Panc1 (cell line): ENCODE measurements at regions not wholly inside any gene's neighbourhood (a gene's known extent, or its start where the extent isn't known, plus 50 kb on each side); places are given as distances from the start of the nearest gene placed in this dataset.

Experiments used
- ATAC-seq: fragments of 200-7000 bp; cut with Tn5 transposase; 2 replicates; pipeline ENCODE4 v1.9.1; 2020; ENCODE audit warnings: mild to moderate bottlenecking, moderate library complexity
- BruUV-seq: library from RNA; stranded (reverse); fragments of 400-500 nt; replicated peaks from 2 replicates; lab custom pipeline; 2021; lab: Mats Ljungman, UMichigan
- CTCF ChIA-PET: fragments of 300-600 bp; sonication (Branson Sonifier 250); formaldehyde crosslinking; loops from one replicate; lab custom pipeline; 2022; ENCODE audit warnings: antibody characterized with exemption; lab: Charles Lee
- POLR2A ChIA-PET: fragments of 300-600 bp; sonication (Branson Sonifier 250); formaldehyde crosslinking; loops from one replicate; lab custom pipeline; 2022; ENCODE audit warnings: antibody characterized with exemption; lab: Charles Lee
- DNase-seq: peaks from one replicate; pipeline ENCODE4 v3.0.0-alpha.2; 2010; ENCODE audit warnings: low read depth, low spot score
- H3K27ac ChIP-seq: 2 replicates; pipeline ENCODE4 v1.5.1; 2011; ENCODE audit warnings: mild to moderate bottlenecking, low read length, inconsistent platforms
- H3K27me3 ChIP-seq: fragments of 200-500 bp; sonication (Bioruptor generic); 2 replicates; pipeline ENCODE4 v1.6.0; 2014; ENCODE audit warnings: low read length, inconsistent platforms; ENCODE audit not compliant: control insufficient read depth, insufficient read depth
- H3K36me3 ChIP-seq: fragments of 200-500 bp; sonication (Bioruptor generic); 2 replicates; pipeline ENCODE4 v1.5.1; 2014; ENCODE audit warnings: inconsistent platforms, mild to moderate bottlenecking, low read length, moderate library complexity; ENCODE audit not compliant: control insufficient read depth, insufficient read depth
- H3K4me1 ChIP-seq: 2 replicates; pipeline ENCODE4 v1.5.1; 2011; ENCODE audit warnings: inconsistent platforms, mild to moderate bottlenecking, low read length, moderate library complexity; ENCODE audit not compliant: control insufficient read depth, insufficient read depth
- H3K4me3 ChIP-seq, 2 experiments: 2 replicates each; pipeline ENCODE4 v1.5.1; 2011 to 2012; ENCODE audit warnings: low read depth in 2 of 2, low read length in 2 of 2, mild to moderate bottlenecking in 2 of 2, inconsistent platforms in 1 of 2, moderate library complexity in 1 of 2
- H3K9me3 ChIP-seq: fragments of 200-500 bp; sonication (Bioruptor generic); 2 replicates; pipeline ENCODE4 v1.5.1; 2014; ENCODE audit warnings: low read depth, mild to moderate bottlenecking, inconsistent platforms, low read length, moderate library complexity; ENCODE audit not compliant: control insufficient read depth, insufficient read depth
- POLR2AphosphoS5 ChIP-seq: IDR thresholded peaks from 2 replicates; pipeline ENCODE4 v1.6.1; 2012; ENCODE audit warnings: mild to moderate bottlenecking, low read depth, low read length, moderate library complexity
- SIN3A ChIP-seq: IDR thresholded peaks from 2 replicates; pipeline ENCODE4 v1.6.1; 2012; ENCODE audit warnings: low read depth, mild to moderate bottlenecking, low read length, moderate library complexity, borderline replicate concordance; ENCODE audit not compliant: insufficient read depth
- TCF7L2 ChIP-seq: IDR thresholded peaks from 2 replicates; pipeline ENCODE4 v1.6.1; 2011; ENCODE audit warnings: mild to moderate bottlenecking, low read depth, low read length, inconsistent platforms
- in situ Hi-C: cut with HindIII; loops from 2 replicates; pipeline ENCODE4 v1.10.0; 2016; ENCODE audit warnings: low sequenced_read_pairs, low pct_unique_long_range_greater_than_20kb
- intact Hi-C: fragments of 100-400 bp; cut with micrococcal nuclease; formaldehyde crosslinking; loops from one replicate; pipeline ENCODE4 v1.10.0; 2022; ENCODE audit not compliant: unreplicated experiment
- TF ChIP-seq, protein P1 (sequence below): fragments of 450-650 bp; IDR thresholded peaks from 2 replicates; pipeline ENCODE4 v1.5.1; 2017; ENCODE audit warnings: mild to moderate bottlenecking
- TF ChIP-seq, protein P2 (sequence below), 2 experiments: IDR thresholded peaks; 2 replicates each; pipeline ENCODE4 v1.6.1; 2011 to 2012; ENCODE audit warnings: low read depth in 2 of 2, control low read depth in 1 of 2, low read length in 1 of 2, mild to moderate bottlenecking in 1 of 2, moderate library complexity in 1 of 2; ENCODE audit not compliant: insufficient read depth in 1 of 2

DNA sequence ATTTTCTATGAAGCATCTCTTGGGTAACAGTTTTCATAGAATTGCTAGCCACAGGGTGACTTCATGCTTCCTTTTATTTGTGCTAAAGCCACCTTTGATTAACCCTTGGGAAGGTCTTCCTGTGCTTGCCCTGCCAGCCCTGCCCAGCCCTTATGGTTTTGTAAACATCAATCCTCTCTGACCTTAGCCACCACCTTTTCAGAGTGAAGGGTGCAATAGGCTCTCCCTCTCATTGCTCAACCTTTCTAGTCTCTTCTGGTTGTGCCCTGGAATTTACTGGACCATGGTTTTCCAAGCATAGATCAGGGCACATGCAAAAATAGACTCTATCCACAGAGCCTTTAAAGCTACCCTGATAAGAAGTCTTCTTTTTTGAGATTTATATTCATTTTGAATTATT, 77.7 kb upstream of the FRMD6 start:
- ChIA-PET POLR2A (no interaction called here), CTCF (no interaction called here)
- no TSS peak for BruUV-seq
- no peak for ATAC-seq
- Histone ChIP-seq H3K4me1 (no peaks in the 10 kb centered on the region), H3K27me3 (no peaks in the 10 kb centered on the region), H3K36me3 (no peaks in the 10 kb centered on the region), H3K27ac (no peak overlapping the region), H3K9me3 (no peaks in the 10 kb centered on the region), H3K4me3 (no peak overlapping the region)
- intact Hi-C loops: no loop called here
- in situ Hi-C loops: no loop called here
- no peak for DNase-seq
- TF ChIP-seq, protein P1, sequence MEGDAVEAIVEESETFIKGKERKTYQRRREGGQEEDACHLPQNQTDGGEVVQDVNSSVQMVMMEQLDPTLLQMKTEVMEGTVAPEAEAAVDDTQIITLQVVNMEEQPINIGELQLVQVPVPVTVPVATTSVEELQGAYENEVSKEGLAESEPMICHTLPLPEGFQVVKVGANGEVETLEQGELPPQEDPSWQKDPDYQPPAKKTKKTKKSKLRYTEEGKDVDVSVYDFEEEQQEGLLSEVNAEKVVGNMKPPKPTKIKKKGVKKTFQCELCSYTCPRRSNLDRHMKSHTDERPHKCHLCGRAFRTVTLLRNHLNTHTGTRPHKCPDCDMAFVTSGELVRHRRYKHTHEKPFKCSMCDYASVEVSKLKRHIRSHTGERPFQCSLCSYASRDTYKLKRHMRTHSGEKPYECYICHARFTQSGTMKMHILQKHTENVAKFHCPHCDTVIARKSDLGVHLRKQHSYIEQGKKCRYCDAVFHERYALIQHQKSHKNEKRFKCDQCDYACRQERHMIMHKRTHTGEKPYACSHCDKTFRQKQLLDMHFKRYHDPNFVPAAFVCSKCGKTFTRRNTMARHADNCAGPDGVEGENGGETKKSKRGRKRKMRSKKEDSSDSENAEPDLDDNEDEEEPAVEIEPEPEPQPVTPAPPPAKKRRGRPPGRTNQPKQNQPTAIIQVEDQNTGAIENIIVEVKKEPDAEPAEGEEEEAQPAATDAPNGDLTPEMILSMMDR: no peak
- TF ChIP-seq SIN3A: no peak

DNA sequence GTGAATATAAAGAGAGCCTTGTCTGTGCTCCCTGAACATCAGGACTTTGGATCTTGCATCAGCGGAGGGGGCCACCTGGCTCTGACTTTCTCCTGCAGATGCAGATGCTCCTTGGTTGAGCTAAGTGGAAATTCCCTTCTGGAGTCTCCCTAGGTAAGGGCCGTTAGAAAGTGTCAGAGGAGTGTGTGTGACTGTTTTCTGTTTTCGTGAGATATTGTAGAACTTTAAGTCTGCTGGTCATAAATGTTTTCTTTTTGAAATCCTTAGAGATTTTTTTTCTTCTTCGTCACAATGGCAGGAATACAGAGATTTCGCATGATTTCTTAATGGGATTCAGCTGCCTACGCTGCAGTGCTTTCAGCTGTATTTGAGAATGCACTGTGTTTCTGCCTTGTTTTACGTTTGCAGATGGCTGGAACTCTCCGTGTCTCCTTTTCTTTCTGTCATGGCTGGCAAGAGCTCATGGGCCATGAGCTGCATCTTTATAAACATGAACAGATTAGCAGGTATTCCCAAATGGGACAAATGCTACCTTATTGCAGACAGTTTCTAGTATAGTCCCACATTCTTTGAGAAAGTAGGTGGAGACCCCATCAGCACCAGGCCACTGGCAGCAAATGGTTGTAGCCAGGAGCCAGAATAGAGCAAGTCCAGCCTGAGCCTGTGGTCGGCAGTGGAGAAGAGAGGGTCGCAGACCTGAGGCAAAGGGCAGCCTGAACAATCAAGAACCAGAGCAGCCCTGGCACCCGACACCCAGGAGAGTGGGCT, 76.2 kb upstream of the FRMD6 start:
- H3K27me3 ChIP-seq: no peaks in the 10 kb centered on the region
- H3K4me1 ChIP-seq: no peaks in the 10 kb centered on the region
- no peak for DNase-seq
- intact Hi-C loops (no loop called here), in situ Hi-C loops (no loop called here)
- H3K9me3 ChIP-seq: no peaks in the 10 kb centered on the region
- BruUV-seq: no TSS peak
- POLR2A ChIA-PET: no interaction called here
- no peak overlapping the region for H3K4me3 ChIP-seq
- TF ChIP-seq, protein P2, sequence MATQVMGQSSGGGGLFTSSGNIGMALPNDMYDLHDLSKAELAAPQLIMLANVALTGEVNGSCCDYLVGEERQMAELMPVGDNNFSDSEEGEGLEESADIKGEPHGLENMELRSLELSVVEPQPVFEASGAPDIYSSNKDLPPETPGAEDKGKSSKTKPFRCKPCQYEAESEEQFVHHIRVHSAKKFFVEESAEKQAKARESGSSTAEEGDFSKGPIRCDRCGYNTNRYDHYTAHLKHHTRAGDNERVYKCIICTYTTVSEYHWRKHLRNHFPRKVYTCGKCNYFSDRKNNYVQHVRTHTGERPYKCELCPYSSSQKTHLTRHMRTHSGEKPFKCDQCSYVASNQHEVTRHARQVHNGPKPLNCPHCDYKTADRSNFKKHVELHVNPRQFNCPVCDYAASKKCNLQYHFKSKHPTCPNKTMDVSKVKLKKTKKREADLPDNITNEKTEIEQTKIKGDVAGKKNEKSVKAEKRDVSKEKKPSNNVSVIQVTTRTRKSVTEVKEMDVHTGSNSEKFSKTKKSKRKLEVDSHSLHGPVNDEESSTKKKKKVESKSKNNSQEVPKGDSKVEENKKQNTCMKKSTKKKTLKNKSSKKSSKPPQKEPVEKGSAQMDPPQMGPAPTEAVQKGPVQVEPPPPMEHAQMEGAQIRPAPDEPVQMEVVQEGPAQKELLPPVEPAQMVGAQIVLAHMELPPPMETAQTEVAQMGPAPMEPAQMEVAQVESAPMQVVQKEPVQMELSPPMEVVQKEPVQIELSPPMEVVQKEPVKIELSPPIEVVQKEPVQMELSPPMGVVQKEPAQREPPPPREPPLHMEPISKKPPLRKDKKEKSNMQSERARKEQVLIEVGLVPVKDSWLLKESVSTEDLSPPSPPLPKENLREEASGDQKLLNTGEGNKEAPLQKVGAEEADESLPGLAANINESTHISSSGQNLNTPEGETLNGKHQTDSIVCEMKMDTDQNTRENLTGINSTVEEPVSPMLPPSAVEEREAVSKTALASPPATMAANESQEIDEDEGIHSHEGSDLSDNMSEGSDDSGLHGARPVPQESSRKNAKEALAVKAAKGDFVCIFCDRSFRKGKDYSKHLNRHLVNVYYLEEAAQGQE (IDR thresholded peaks at IDR 0.05; ENCODE audit: insufficient read depth in 1 of 2, low read depth in 2 of 2, low read length in 1 of 2): no peak
- TF ChIP-seq POLR2AphosphoS5 (no peak), SIN3A (no peak), TCF7L2 (no peak)
- TF ChIP-seq, protein P1: no peak
- H3K27ac ChIP-seq: no peak overlapping the region
- no peaks in the 10 kb centered on the region for H3K36me3 ChIP-seq
- CTCF ChIA-PET: interaction anchor here (0.5 kb wide), 1 partner anchor 333 kb away, joined by 7 read pairs; no protein-coding TSS in a partner anchor
- ATAC-seq: no peak
